GM23338 (cell line): ENCODE measurements at regions not wholly inside any gene's neighbourhood (a gene's known extent, or its start where the extent isn't known, plus 50 kb on each side); places are given as distances from the start of the nearest gene placed in this dataset.

Experiments
- ATAC-seq: fragments of 200-7000 bp; cut with Tn5 transposase; 3 replicates; pipeline ENCODE4 v1.9.1; 2020
- DNase-seq: peaks from one replicate; pipeline ENCODE4 v3.0.0-alpha.2; 2015; ENCODE audit warnings: low spot score
- H2AFZ ChIP-seq: fragments of 200-600 bp; sonication (generic); 2 replicates; pipeline ENCODE4 v1.8.0; 2016; ENCODE audit warnings: antibody characterized with exemption, mild to moderate bottlenecking, moderate library complexity
- H3F3A ChIP-seq: fragments of 200-600 bp; sonication (generic); replicated peaks from 2 replicates; pipeline ENCODE4 v1.8.0; 2017; ENCODE audit warnings: antibody characterized with exemption, mixed run types, low read depth
- H3K27ac ChIP-seq: fragments of 200-600 bp; sonication (generic); 2 replicates; pipeline ENCODE4 v1.6.1; 2016; ENCODE audit warnings: low read depth
- H3K27me3 ChIP-seq: fragments of 200-600 bp; sonication (generic); 2 replicates; pipeline ENCODE4 v1.8.0; 2016; ENCODE audit warnings: mild to moderate bottlenecking, mixed run types, moderate library complexity; ENCODE audit not compliant: insufficient read depth
- H3K36me3 ChIP-seq: fragments of 200-600 bp; sonication (generic); 2 replicates; pipeline ENCODE4 v1.8.0; 2016; ENCODE audit warnings: mild to moderate bottlenecking; ENCODE audit not compliant: insufficient read depth
- H3K4me1 ChIP-seq: fragments of 200-600 bp; sonication (generic); 2 replicates; pipeline ENCODE4 v1.8.0; 2016; ENCODE audit warnings: mild to moderate bottlenecking, moderate library complexity; ENCODE audit not compliant: insufficient read depth
- H3K4me2 ChIP-seq: fragments of 200-600 bp; sonication (generic); 2 replicates; pipeline ENCODE4 v1.7.1; 2017; ENCODE audit warnings: mixed run types
- H3K4me3 ChIP-seq: fragments of 200-600 bp; sonication (generic); 2 replicates; pipeline ENCODE4 v1.6.1; 2016; ENCODE audit warnings: mixed run types
- H3K79me2 ChIP-seq: fragments of 200-600 bp; sonication (generic); replicated peaks from 2 replicates; pipeline ENCODE4 v1.8.0; 2017; ENCODE audit warnings: mild to moderate bottlenecking; ENCODE audit not compliant: insufficient read depth
- H3K9me2 ChIP-seq: fragments of 200-600 bp; sonication (generic); 2 replicates; pipeline ENCODE4 v1.8.0; 2017; ENCODE audit not compliant: insufficient read depth
- H4K20me1 ChIP-seq: fragments of 200-600 bp; sonication (generic); replicated peaks from 2 replicates; pipeline ENCODE4 v1.8.0; 2017; ENCODE audit warnings: mild to moderate bottlenecking; ENCODE audit not compliant: insufficient read depth
- H3K27ac Mint-ChIP-seq: 2 replicates; pipeline ENCODE4 v1.8.0; 2020; ENCODE audit warnings: inconsistent platforms, mild to moderate bottlenecking, moderate library complexity, mixed read lengths
- H3K27me3 Mint-ChIP-seq: 3 replicates; pipeline ENCODE4 v1.8.0; 2022; ENCODE audit warnings: low read depth, mild to moderate bottlenecking, moderate library complexity, mixed read lengths, inconsistent platforms; ENCODE audit not compliant: insufficient read depth, poor library complexity
- H3K36me3 Mint-ChIP-seq: 3 replicates; pipeline ENCODE4 v1.8.0; 2021; ENCODE audit warnings: low read depth, mild to moderate bottlenecking, inconsistent platforms, moderate library complexity, mixed read lengths
- H3K4me1 Mint-ChIP-seq: 3 replicates; pipeline ENCODE4 v1.8.0; 2020; ENCODE audit warnings: mild to moderate bottlenecking, inconsistent platforms, mixed read lengths
- H3K4me3 Mint-ChIP-seq: 3 replicates; pipeline ENCODE4 v1.8.0; 2021; ENCODE audit warnings: moderate library complexity, mild to moderate bottlenecking, inconsistent platforms, mixed read lengths
- H3K9me3 Mint-ChIP-seq: 3 replicates; pipeline ENCODE4 v1.8.0; 2020; ENCODE audit warnings: moderate library complexity, mild to moderate bottlenecking, inconsistent platforms, mixed read lengths
- CREB1 ChIP-seq: fragments of 250-450 bp; sonication (Bioruptor Pico); IDR thresholded peaks from 2 replicates; pipeline ENCODE4 v1.5.0; 2020; ENCODE audit warnings: low read depth, mild to moderate bottlenecking, moderate library complexity
- EZH2 ChIP-seq: fragments of 200-600 bp; sonication (generic); IDR thresholded peaks from one replicate; pipeline ENCODE4 v1.8.0; 2017; ENCODE audit warnings: antibody characterized with exemption, mild to moderate bottlenecking, low read depth; ENCODE audit not compliant: unreplicated experiment
- EZH2phosphoT487 ChIP-seq: fragments of 200-600 bp; sonication (generic); IDR thresholded peaks from one replicate; pipeline ENCODE4 v1.8.1; 2018; ENCODE audit warnings: antibody characterized with exemption; ENCODE audit not compliant: unreplicated experiment
- JUNB ChIP-seq: IDR thresholded peaks from one replicate; pipeline ENCODE4 v1.6.1; 2016; ENCODE audit warnings: antibody characterized with exemption; ENCODE audit not compliant: unreplicated experiment
- NANOG ChIP-seq: IDR thresholded peaks from 2 replicates; pipeline ENCODE4 v1.6.1; 2016; ENCODE audit warnings: antibody characterized with exemption, borderline replicate concordance
- POLR2AphosphoS5 ChIP-seq: IDR thresholded peaks from 2 replicates; pipeline ENCODE4 v1.6.1; 2016; ENCODE audit warnings: antibody characterized with exemption, low read depth
- STAT1 ChIP-seq: IDR thresholded peaks from one replicate; pipeline ENCODE4 v1.6.1; 2016; ENCODE audit warnings: antibody characterized with exemption; ENCODE audit not compliant: unreplicated experiment
- ZNF114 ChIP-seq: fragments of 250-450 bp; sonication (Bioruptor Pico); IDR thresholded peaks from 2 replicates; pipeline ENCODE4 v1.5.0; 2020; ENCODE audit warnings: mild to moderate bottlenecking, moderate library complexity
- ZNF462 ChIP-seq: fragments of 250-450 bp; sonication (Bioruptor Pico); IDR thresholded peaks from 2 replicates; pipeline ENCODE4 v1.5.0; 2020; ENCODE audit warnings: mild to moderate bottlenecking, moderate library complexity
- TF ChIP-seq, protein P1 (sequence below): IDR thresholded peaks from 2 replicates; pipeline ENCODE4 v1.6.1; 2016; ENCODE audit warnings: antibody characterized with exemption
- TF ChIP-seq, protein P2 (sequence below): IDR thresholded peaks from one replicate; pipeline ENCODE4 v1.6.1; 2018; ENCODE audit warnings: antibody characterized with exemption; ENCODE audit not compliant: unreplicated experiment
- TF ChIP-seq, protein P3 (sequence below), 2 experiments: fragments of 200-600 bp in 1 of 2; sonication (generic) in 1 of 2; conservative IDR thresholded peaks; 2 replicates each; pipeline versions ENCODE4 v1.5.1 to v1.6.1; 2016 to 2017; ENCODE audit warnings: antibody characterized with exemption in 2 of 2, low read depth in 2 of 2, mild to moderate bottlenecking in 2 of 2, moderate library complexity in 1 of 2

GRCh38 chr5:174312641-174313040 lies 267.1 kb downstream of the NSG2 start (continued):
- TF ChIP-seq, protein P1, sequence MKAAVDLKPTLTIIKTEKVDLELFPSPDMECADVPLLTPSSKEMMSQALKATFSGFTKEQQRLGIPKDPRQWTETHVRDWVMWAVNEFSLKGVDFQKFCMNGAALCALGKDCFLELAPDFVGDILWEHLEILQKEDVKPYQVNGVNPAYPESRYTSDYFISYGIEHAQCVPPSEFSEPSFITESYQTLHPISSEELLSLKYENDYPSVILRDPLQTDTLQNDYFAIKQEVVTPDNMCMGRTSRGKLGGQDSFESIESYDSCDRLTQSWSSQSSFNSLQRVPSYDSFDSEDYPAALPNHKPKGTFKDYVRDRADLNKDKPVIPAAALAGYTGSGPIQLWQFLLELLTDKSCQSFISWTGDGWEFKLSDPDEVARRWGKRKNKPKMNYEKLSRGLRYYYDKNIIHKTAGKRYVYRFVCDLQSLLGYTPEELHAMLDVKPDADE, result no peak
- TF ChIP-seq CREB1, result no peak

DNA sequence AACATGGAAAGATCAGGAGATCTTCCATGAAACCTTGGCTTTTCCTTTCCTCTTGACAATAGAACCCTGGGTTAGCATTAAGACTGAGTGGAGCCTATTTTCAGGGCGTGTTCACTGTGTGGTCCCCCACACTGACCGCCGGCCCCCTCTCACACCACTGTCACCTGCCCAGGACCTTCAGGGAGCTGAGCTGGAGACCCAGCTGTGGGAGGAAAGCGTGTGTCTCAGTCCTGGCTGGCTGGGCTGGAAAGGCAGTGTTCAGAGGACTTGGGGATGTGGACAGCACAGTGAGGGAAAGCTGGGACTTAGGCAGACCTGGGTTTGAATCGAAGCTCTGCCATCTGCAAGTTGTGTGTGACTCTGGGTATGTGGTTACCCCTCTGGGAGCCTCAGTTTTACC lies 268.1 kb downstream of the NSG2 start:
- Mint-ChIP-seq H3K9me3 (no peaks in the 10 kb centered on the region), H3K36me3 (no peaks in the 10 kb centered on the region), H3K27ac (no peak overlapping the region), H3K27me3 (peaks cover 12% of the 10 kb centered on the region), H3K4me1 (peaks cover 7% of the 10 kb centered on the region), H3K4me3 (no peak overlapping the region)
- H3F3A ChIP-seq, result no peaks in the 10 kb centered on the region
- H3K9me2 ChIP-seq, result no peaks in the 10 kb centered on the region
- H3K27me3 ChIP-seq, result peaks cover 10% of the 10 kb centered on the region
- DNase-seq (no peak), ATAC-seq (no peak)
- no peak overlapping the region for H3K4me3 ChIP-seq
- H3K27ac ChIP-seq, result no peak overlapping the region
- H4K20me1 ChIP-seq, result no peaks in the 10 kb centered on the region
- no peak overlapping the region for H2AFZ ChIP-seq
- no peak overlapping the region for H3K4me2 ChIP-seq
- H3K79me2 ChIP-seq, result no peaks in the 10 kb centered on the region
- H3K36me3 ChIP-seq, result no peaks in the 10 kb centered on the region
- H3K4me1 ChIP-seq, result peaks cover 3% of the 10 kb centered on the region; the same call in 1 of the 2 replicates
- no peak for TF ChIP-seq POLR2AphosphoS5
- TF ChIP-seq, protein P2, sequence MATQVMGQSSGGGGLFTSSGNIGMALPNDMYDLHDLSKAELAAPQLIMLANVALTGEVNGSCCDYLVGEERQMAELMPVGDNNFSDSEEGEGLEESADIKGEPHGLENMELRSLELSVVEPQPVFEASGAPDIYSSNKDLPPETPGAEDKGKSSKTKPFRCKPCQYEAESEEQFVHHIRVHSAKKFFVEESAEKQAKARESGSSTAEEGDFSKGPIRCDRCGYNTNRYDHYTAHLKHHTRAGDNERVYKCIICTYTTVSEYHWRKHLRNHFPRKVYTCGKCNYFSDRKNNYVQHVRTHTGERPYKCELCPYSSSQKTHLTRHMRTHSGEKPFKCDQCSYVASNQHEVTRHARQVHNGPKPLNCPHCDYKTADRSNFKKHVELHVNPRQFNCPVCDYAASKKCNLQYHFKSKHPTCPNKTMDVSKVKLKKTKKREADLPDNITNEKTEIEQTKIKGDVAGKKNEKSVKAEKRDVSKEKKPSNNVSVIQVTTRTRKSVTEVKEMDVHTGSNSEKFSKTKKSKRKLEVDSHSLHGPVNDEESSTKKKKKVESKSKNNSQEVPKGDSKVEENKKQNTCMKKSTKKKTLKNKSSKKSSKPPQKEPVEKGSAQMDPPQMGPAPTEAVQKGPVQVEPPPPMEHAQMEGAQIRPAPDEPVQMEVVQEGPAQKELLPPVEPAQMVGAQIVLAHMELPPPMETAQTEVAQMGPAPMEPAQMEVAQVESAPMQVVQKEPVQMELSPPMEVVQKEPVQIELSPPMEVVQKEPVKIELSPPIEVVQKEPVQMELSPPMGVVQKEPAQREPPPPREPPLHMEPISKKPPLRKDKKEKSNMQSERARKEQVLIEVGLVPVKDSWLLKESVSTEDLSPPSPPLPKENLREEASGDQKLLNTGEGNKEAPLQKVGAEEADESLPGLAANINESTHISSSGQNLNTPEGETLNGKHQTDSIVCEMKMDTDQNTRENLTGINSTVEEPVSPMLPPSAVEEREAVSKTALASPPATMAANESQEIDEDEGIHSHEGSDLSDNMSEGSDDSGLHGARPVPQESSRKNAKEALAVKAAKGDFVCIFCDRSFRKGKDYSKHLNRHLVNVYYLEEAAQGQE, result no peak
- no peak for TF ChIP-seq NANOG
- TF ChIP-seq ZNF114 (CRISPR knock-in tag), result no peak
- no peak for TF ChIP-seq JUNB
- no peak for TF ChIP-seq EZH2
- no peak for TF ChIP-seq EZH2phosphoT487
- TF ChIP-seq, protein P3, sequence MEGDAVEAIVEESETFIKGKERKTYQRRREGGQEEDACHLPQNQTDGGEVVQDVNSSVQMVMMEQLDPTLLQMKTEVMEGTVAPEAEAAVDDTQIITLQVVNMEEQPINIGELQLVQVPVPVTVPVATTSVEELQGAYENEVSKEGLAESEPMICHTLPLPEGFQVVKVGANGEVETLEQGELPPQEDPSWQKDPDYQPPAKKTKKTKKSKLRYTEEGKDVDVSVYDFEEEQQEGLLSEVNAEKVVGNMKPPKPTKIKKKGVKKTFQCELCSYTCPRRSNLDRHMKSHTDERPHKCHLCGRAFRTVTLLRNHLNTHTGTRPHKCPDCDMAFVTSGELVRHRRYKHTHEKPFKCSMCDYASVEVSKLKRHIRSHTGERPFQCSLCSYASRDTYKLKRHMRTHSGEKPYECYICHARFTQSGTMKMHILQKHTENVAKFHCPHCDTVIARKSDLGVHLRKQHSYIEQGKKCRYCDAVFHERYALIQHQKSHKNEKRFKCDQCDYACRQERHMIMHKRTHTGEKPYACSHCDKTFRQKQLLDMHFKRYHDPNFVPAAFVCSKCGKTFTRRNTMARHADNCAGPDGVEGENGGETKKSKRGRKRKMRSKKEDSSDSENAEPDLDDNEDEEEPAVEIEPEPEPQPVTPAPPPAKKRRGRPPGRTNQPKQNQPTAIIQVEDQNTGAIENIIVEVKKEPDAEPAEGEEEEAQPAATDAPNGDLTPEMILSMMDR (conservative IDR thresholded peaks at IDR 0.05; ENCODE audit: low read depth in 2 of 2), result no peak
- TF ChIP-seq ZNF462 (CRISPR knock-in tag), result no peak
- TF ChIP-seq, protein P1, result no peak
- no peak for TF ChIP-seq CREB1
- no peak for TF ChIP-seq STAT1
